ENCODE measurements at regions not wholly inside any gene's neighbourhood (a gene's known extent, or its start where the extent isn't known, plus 50 kb on each side); places are given as distances from the start of the nearest gene placed in this dataset.

DNA sequence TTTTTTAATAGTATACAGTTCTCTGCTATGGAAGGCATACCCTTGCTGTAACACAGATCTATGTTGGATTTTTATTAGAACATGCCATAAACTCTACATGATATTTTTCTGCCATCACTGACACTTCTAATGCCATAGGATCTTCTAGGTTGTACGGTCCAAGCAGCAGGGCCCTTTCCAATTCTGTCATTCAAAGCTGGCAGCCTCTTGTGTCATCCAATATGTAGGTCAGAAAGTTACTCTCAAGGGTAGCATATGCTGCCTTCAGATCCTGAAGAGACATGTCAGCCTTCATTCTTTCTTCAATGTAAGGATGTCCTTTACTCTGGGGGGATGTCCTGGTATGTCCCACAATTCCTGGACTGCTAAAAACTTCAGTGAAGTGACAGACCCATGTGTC lies 629.2 kb upstream of the USP24 start:
- intact Hi-C loops (cut with micrococcal nuclease; ENCODE audit: unreplicated experiment), result no loop called here
- no TSS peak for BruUV-seq (replicated peaks)
- no peaks in the 10 kb centered on the region for H3K4me1 ChIP-seq (ENCODE audit: insufficient read depth, low read length)
- TF ChIP-seq ONECUT2 (CRISPR knock-in tag; IDR thresholded peaks at IDR 0.05) (no peak), ZFP36L2 (CRISPR knock-in tag; IDR thresholded peaks at IDR 0.05) (no peak), U2AF2 (IDR thresholded peaks at IDR 0.05; ENCODE audit: low read depth, low read length) (no peak), CBFB (CRISPR knock-in tag; IDR thresholded peaks at IDR 0.05) (no peak), ZSCAN12 (CRISPR knock-in tag; IDR thresholded peaks at IDR 0.05) (no peak), TEAD3 (CRISPR knock-in tag; optimal IDR thresholded peaks at IDR 0.05; ENCODE audit: borderline replicate concordance) (no peak), CC2D1A (CRISPR knock-in tag; IDR thresholded peaks at IDR 0.05) (no peak), PCBP2 (optimal IDR thresholded peaks at IDR 0.05; ENCODE audit: low read depth, low read length, poor library complexity, severe bottlenecking) (no peak), FOXP1 (IDR thresholded peaks at IDR 0.05) (no peak), FOXP1 (CRISPR knock-in tag; IDR thresholded peaks at IDR 0.05) (no peak)
- TF ChIP-seq, protein P1, sequence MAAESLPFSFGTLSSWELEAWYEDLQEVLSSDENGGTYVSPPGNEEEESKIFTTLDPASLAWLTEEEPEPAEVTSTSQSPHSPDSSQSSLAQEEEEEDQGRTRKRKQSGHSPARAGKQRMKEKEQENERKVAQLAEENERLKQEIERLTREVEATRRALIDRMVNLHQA (CRISPR knock-in tag; IDR thresholded peaks at IDR 0.05), result no peak
- DNase-seq (ENCODE audit: low spot score), result no peak
- WGBS (ENCODE audit: low lambda C conversion rate), result 0% methylated on average over 1 of the region's 1 CpG
- no peak overlapping the region for H2AFZ ChIP-seq (ENCODE audit: low read length)
- H3K4me2 ChIP-seq (ENCODE audit: low read depth, low read length), result no peak overlapping the region
- H3K36me3 ChIP-seq (replicated peaks in 1 of 2; ENCODE audit: control insufficient read depth in 1 of 2, insufficient read depth in 2 of 2, low read length in 2 of 2), result no peaks in the 10 kb centered on the region
- no peaks in the 10 kb centered on the region for H3K27me3 ChIP-seq (ENCODE audit: control insufficient read depth in 1 of 2, insufficient read depth in 2 of 2, low read length in 2 of 2)
- H3K4me3 ChIP-seq (replicated peaks in 1 of 3; ENCODE audit: insufficient read depth in 1 of 3, low read depth in 2 of 3, low read length in 3 of 3), result no peak overlapping the region
- ChIA-PET POLR2A (no interaction called here), CTCF (ENCODE audit: low intra/inter-chr PET ratio, low total read pairs) (no interaction called here)
- no peak overlapping the region for H3K27ac ChIP-seq (ENCODE audit: extremely low read length, insufficient read depth, low read length)
- no peak overlapping the region for H3K9ac ChIP-seq (ENCODE audit: insufficient read depth, low read depth, low read length)
- in situ Hi-C loops (cut with HindIII; ENCODE audit: extremely low pct_ligation_motif_present, low pct_unique_long_range_greater_than_20kb), result no loop called here
- no peak for FAIRE-seq
- H3K9me3 ChIP-seq (ENCODE audit: low read length), result no peaks in the 10 kb centered on the region
- H4K20me1 ChIP-seq (ENCODE audit: insufficient read depth, low read length), result no peaks in the 10 kb centered on the region
- ATAC-seq, result no peak
- no peaks in the 10 kb centered on the region for H3K79me2 ChIP-seq (ENCODE audit: insufficient read depth, low read length)

GRCh38 chr1:55839626-55840025 lies 624.5 kb upstream of the USP24 start:
- BruUV-seq (replicated peaks), result no TSS peak
- Histone ChIP-seq H3K9ac (ENCODE audit: insufficient read depth, low read depth, low read length) (no peak overlapping the region), H3K4me1 (ENCODE audit: insufficient read depth, low read length) (peaks cover 12% of the 10 kb centered on the region), H4K20me1 (ENCODE audit: insufficient read depth, low read length) (no peaks in the 10 kb centered on the region), H3K36me3 (replicated peaks in 1 of 2; ENCODE audit: control insufficient read depth in 1 of 2, insufficient read depth in 2 of 2, low read length in 2 of 2) (no peaks in the 10 kb centered on the region), H3K9me3 (ENCODE audit: low read length) (no peaks in the 10 kb centered on the region), H3K27me3 (ENCODE audit: control insufficient read depth in 1 of 2, insufficient read depth in 2 of 2, low read length in 2 of 2) (no peaks in the 10 kb centered on the region), H3K4me3 (replicated peaks in 1 of 3; ENCODE audit: insufficient read depth in 1 of 3, low read depth in 2 of 3, low read length in 3 of 3) (no peak overlapping the region), H3K27ac (ENCODE audit: extremely low read length, insufficient read depth, low read length) (no peak overlapping the region), H2AFZ (ENCODE audit: low read length) (no peak overlapping the region), H3K79me2 (ENCODE audit: insufficient read depth, low read length) (no peaks in the 10 kb centered on the region), H3K4me2 (ENCODE audit: low read depth, low read length) (no peak overlapping the region)
- ATAC-seq, result no peak
- intact Hi-C loops (cut with micrococcal nuclease; ENCODE audit: unreplicated experiment) (no loop called here), in situ Hi-C loops (cut with HindIII; ENCODE audit: extremely low pct_ligation_motif_present, low pct_unique_long_range_greater_than_20kb) (no loop called here)
- CTCF ChIA-PET (ENCODE audit: low intra/inter-chr PET ratio, low total read pairs), result no interaction called here
- no peak for FAIRE-seq
- DNase-seq (ENCODE audit: low spot score), result no peak
- POLR2A ChIA-PET, result no interaction called here
- WGBS (ENCODE audit: low lambda C conversion rate), result 25% methylated on average over 4 of the region's 5 CpGs
- TF ChIP-seq STAT5B (CRISPR knock-in tag; IDR thresholded peaks at IDR 0.05) (no peak), ZNF232 (CRISPR knock-in tag; IDR thresholded peaks at IDR 0.05; ENCODE audit: borderline replicate concordance) (no peak), TRIM24 (CRISPR knock-in tag; IDR thresholded peaks at IDR 0.05) (no peak), MYNN (CRISPR knock-in tag; IDR thresholded peaks at IDR 0.05; ENCODE audit: low read depth) (no peak), HNRNPL (IDR thresholded peaks at IDR 0.05; ENCODE audit: low read depth, low read length) (no peak), MATR3 (CRISPR knock-in tag; IDR thresholded peaks at IDR 0.05) (no peak), ZKSCAN1 (IDR thresholded peaks at IDR 0.05; ENCODE audit: low read length) (no peak)
- TF ChIP-seq, protein P2, sequence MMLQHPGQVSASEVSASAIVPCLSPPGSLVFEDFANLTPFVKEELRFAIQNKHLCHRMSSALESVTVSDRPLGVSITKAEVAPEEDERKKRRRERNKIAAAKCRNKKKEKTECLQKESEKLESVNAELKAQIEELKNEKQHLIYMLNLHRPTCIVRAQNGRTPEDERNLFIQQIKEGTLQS (CRISPR knock-in tag; IDR thresholded peaks at IDR 0.05), result no peak
- TF ChIP-seq, protein P3, sequence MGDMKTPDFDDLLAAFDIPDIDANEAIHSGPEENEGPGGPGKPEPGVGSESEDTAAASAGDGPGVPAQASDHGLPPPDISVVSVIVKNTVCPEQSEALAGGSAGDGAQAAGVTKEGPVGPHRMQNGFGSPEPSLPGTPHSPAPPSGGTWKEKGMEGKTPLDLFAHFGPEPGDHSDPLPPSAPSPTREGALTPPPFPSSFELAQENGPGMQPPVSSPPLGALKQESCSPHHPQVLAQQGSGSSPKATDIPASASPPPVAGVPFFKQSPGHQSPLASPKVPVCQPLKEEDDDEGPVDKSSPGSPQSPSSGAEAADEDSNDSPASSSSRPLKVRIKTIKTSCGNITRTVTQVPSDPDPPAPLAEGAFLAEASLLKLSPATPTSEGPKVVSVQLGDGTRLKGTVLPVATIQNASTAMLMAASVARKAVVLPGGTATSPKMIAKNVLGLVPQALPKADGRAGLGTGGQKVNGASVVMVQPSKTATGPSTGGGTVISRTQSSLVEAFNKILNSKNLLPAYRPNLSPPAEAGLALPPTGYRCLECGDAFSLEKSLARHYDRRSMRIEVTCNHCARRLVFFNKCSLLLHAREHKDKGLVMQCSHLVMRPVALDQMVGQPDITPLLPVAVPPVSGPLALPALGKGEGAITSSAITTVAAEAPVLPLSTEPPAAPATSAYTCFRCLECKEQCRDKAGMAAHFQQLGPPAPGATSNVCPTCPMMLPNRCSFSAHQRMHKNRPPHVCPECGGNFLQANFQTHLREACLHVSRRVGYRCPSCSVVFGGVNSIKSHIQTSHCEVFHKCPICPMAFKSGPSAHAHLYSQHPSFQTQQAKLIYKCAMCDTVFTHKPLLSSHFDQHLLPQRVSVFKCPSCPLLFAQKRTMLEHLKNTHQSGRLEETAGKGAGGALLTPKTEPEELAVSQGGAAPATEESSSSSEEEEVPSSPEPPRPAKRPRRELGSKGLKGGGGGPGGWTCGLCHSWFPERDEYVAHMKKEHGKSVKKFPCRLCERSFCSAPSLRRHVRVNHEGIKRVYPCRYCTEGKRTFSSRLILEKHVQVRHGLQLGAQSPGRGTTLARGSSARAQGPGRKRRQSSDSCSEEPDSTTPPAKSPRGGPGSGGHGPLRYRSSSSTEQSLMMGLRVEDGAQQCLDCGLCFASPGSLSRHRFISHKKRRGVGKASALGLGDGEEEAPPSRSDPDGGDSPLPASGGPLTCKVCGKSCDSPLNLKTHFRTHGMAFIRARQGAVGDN (CRISPR knock-in tag; IDR thresholded peaks at IDR 0.05), result no peak
